ENCODE measurements at regions not wholly inside any gene's neighbourhood (a gene's known extent, or its start where the extent isn't known, plus 50 kb on each side); places are given as distances from the start of the nearest gene placed in this dataset.
"Not testable (repeated sequence)": the region's sequence is repeated elsewhere in the genome, so short reads cannot be mapped to it uniquely, and the experiment has no call there.

DNA sequence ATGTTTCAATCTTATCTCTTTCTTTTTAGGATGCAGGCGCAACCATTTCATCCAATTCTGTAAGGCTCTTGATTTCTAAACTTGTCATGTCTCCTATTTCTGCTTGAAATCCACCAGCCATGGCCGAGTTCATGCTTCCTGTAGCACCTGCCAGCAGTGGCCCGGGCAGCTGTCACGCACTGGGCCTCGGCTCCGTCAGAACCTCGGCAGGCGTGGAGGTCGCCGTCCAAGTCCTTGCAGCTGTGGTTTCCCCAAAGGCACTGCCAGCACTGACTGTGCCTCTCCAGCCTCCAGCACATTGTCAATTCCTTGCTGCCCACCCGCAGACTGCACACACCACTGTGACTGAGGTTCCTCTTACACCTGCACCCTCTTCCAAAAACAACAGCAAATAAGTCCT lies 188.7 kb upstream of the SALL3 start:
- DNase-seq = no peak

DNA sequence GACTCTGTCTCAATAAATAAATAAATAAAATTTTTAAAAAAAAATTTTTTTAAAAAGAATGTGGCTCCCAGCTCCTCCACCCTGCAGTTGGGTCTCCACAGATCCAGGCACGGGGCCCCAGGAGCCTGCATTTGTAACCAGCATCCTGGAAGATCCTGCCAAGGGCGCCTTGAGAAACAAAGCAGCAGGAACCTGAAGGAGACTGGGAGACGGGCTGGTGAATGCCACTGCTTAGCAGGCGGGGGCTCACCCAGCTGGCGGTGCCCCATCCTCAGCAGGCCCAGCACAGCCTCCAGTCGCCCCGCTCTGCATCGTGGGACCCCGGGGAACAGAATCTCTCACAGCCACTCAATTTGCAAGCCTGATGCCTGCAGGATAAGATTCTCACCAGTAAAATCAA lies 187.5 kb upstream of the SALL3 start:
- no peak for DNase-seq

DNA sequence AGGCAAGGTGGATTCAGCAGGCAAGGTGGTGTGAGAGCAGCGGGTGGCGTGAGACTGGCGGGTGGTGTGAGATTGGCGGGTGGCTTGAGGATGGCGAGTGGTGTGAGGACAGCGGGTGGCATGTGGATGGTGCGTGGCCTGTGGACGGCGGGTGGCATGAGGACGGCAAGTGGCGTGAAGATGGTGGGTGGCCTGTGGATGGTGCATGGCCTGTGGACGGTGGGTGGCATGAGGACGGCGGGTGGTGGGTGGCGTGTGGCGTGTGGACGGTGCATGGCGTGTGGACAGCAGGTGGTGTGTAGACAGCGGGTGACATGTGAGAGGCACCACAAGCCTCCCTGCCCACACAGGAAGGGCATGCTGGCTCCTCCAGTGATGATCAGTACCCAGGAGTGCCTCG lies 186.9 kb upstream of the SALL3 start:
- DNase-seq = no peak

DNA sequence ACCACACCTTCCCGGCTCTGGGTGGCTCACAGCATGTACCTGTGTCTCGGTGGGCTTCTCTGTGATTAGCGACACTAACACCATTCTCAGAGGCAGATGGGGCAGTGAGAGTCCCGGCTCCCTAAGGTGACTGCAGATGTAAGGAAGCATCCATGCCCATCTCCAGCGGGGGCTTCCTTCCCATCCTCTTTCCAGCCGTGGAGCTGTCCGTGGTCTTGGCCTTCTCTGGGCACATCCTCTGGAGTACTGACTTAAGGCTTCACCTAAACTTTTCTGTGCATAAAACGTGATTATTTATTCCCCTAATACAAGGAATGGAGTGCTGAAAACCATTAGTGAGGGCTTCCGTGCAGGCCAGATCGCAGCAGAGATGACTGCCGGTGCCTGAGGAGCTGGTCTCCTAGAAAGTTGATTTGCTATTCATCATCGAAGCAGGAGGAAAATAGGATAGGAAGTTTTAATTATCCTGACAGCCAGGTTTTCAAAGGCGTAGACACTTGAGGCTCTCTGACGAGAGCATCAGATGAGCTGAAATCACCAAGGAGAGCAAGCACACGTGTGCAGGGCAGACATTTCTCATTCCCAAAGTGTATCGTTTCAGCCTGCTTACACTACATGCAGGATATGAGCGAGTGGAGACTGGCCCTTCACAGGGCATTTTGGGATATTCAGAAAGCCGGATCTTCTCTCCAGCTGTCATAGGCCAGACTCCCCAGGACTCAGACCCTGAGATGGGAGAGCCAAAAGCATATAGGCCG lies 186.1 kb upstream of the SALL3 start:
- no peak for DNase-seq

DNA sequence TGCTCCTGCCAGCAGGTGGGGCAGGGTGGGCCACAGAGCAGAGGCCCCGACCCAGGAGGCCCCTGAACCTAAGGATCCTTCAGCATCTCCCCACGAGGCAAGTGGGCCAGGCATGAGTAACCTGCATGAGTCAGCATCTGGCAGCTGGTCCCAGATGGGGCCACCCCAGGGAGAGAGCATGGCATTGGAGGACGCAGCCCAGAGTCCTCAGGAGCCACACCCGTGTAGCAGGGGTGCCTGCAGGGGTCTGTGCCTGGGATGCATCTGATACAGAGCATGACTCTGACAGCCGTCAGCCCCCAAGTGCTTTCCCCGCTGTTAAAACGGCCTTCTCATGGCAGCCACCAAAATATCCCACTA lies 185.6 kb upstream of the SALL3 start:
- DNase-seq = no peak

DNA sequence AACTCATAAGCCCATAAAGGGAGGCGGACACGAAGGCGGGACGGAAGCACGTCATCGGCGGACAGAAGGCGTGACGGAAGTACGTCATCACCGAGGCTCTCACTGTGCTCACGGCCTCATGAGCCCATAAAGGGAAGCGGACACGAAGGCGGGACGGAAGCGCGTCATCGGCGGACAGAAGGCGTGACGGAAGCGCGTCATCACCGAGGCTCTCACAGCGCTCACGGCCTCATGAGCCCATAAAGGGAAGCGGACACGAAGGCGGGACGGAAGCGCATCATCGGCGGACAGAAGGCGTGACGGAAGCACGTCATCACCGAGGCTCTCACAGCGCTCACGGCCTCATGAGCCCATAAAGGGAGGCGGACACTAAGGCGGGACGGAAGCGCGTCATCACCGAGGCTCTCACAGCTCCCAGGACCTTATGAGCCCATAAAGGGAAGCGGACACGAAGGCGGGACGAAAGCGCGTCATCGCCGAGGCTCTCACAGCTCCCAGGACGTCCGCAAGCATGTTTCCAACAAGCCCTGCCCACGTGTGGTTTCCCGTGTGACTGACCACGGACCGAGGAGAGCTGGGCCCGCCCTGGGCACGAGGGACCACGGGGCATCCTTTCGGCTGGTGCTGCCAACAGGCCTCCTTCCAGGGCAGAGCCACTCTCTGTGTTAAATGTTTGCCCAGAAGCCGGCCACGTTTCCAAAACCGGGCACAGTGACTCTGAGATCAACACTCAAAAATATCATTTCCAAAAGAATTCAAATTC lies 182.7 kb upstream of the SALL3 start:
- no peak for DNase-seq

DNA sequence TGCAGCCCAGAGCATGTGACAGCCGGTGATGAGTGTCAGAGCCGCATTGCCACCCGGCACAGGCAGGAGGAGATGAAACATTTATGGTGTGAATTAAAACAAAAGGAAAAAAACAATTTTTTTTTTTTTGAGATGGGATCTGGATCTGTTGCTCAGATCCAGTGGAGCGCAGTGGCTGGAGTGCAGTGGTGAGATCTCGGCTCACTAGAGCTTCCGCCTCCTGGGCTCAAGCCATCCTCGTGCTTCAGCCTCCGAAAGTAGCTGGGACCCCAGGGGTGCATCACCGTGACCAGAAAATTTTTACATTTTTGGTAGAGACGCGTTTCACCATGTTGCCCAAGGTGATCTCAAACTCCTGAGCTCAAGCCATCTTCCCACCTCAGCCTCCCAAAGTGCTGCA lies 182.1 kb upstream of the SALL3 start:
- no peak for DNase-seq

DNA sequence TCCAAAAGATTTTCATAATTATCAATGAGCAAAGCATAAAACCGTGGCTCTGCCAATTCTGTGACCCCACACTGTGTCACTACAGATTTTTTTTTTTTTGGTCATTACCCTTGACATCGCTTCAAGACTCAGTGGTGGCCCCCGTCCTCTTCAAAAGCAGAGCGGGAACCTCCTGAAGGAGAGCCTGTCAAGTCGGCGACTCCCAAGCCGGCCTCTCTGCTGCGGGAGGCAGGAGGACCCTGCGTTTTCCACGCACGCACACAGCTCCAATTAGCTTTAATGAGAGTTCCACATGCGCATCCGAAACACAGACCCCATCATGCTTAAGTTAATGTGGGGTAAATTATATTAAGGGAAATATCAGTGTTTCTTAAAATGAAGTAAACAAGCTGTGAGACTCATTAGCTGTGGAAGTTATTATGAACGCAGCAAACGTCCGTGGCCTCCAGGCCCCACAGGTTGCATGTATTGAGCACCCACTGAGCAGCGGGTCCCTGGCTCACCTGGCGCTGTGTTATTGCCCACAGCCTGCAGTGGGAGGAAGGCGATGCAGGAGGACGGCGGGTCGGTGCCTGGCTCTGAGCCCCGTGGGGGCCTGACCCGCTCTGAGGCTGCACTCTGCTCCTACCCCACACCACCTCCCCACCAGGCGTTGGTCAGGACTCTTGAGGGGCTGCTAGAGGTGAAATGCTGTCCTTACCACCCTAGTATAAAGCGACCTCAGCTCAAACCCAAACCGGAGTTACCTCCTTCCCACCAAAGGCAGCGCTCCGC lies 181.0 kb upstream of the SALL3 start:
- no peak for DNase-seq

DNA sequence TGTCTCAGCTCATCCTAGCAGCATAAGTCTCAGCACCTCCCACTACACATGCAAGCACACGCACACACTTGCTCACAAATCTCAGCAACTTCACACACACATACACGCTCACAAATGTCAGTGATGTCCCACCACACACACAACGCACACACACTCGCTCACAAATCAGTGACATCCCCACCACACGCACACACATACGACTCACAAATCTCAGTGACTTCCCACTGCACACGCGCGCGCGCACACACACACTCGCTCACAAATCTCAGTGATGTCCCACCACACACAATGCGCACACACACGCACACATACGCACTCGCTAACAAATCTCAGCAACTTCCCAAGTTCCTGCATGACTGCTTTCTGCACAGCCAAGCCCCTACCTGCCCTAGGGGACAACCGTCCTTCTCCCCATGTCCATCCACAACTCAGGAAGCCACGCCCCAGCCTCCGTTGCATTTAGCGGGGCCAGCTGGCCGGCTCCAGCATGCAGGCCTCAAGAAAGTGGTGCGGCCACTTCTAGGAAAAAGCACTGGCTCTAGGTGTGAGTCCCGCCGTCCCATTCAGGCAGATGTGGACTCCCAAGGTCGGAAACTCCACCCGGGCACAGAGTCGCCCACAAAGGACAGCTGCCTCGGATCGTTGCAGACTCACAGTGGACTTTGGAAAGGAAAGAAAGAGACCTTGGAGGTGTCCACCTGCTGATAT lies 180.1 kb upstream of the SALL3 start:
- DNase-seq = no peak

DNA sequence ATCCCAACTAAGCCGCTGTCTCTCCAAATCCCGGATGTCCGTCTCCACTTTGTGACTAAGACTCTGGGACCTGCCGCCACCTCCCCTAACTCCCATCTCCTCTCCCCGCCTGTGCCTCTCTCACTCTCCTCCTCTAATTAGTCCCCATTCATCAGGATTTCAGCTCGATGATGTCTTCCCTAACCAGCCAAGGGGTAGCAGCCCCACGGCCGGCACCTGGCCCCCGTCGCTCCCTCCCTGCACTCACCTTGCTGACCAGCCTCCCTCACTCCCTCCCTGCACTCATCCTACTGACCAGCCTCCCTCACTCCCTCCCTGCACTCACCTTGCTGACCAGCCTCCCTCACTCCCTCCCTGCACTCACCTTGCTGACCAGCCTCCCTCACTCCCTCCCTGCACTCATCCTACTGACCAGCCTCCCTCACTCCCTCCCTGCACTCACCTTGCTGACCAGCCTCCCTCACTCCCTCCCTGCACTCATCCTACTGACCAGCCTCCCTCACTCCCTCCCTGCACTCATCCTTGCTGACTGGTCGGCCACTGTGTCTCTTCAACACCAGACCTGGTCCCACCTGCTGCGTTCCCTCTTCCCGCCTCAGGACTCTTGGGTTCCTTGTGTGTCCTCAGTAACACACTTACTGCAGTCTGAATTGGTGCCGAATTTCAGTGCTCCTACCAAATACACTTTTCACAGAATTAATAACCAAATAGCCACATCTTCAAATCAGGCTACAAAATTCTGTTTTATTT lies 179.3 kb upstream of the SALL3 start:
- not testable (repeated sequence) for DNase-seq

DNA sequence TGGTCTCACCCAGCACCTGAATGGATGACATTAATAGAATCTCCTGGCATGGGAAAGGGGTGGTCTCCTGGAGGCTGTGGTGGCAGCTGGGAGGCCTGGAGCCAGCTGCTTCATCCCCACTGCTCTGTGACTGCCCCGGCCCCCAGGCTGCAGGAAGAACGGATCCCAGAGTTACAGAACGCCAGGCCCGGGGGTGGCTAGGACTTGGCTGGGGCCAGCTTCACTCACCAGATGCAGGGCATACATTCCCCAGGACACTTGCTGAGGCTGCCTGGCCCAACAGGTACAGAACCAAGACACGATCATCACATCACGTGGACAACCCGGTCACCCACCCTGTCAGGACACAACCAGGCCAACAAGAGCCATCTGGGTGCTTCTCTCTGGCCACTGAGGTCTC lies 178.6 kb upstream of the SALL3 start:
- DNase-seq = no peak

DNA sequence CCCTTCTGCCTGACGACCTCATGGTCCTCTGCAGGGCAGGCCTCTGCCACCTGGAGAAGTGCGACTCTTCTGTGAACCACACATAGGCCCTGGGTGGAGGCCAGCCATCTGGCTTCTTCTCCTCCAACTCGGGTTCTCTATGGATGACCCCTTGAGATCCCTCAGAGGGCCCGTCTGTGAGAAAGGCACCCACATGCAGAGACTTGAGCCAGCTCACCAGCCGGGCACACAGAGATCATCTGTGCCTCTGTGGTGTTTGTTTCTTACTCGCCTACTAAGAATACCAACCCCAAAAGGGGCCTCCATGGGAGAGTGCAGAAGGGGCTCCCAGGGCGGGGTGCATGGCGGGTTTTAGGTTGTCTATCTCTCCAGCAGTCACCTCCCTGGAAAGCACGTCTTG lies 176.5 kb upstream of the SALL3 start:
- DNase-seq = no peak

DNA sequence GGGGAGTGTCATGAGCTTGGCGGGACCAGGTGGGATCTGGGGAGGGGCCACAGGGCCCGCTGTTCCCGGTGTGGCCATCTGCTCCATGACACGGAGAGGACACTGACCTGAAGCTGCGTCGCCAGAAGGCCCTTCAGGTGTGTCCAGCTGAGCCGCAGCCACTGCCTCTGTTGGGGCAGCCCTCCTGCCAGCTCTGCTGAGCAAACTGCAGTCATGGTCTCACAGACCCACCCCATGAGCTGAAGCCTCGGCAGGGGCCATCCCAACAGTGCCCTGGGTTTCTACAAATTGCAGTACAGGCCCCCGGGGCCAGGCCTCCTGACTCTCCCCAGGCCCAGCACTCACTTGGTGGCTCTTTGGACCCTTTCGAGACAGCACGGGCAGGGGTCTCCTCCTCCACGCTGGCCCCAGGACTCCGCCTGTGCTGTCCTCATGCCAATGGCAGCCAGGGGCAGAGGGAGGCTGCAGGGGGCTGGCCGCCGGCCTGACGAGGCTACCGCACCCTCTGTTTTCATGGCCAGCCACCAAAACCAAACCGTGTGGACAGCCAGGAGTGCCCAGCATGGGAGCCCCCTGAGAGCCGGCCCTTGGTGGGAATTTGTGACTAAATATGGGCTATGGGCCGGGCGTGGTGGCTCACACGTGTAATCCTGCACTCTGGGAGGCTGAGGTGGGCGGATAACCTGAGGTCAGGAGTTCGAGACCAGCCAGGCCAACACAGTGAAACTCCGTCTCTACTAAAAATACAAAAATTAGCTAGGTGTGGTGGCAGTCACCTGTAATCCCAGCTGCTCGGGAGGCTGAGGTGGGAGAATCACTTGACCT lies 175.2 kb upstream of the SALL3 start:
- DNase-seq = no peak

DNA sequence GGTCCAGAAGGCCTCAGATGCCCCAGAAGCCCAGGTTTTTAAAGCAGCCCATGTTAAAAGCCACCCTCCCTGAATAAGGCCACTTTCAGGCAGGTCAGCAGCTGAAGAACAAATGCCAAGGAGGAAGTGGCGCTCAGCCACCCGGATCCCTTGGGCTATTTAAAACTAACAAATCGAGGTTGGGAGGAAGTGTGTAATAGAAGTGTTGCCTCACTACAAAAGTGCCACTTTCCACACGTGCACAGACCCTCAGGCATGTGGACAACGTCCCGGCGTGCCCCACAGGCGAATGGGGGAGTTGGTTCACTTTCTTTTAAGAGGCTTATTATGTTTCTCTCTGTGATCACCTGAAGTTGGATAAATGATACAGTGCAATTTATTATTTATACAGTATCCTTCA lies 173.8 kb upstream of the SALL3 start:
- DNase-seq = no peak

DNA sequence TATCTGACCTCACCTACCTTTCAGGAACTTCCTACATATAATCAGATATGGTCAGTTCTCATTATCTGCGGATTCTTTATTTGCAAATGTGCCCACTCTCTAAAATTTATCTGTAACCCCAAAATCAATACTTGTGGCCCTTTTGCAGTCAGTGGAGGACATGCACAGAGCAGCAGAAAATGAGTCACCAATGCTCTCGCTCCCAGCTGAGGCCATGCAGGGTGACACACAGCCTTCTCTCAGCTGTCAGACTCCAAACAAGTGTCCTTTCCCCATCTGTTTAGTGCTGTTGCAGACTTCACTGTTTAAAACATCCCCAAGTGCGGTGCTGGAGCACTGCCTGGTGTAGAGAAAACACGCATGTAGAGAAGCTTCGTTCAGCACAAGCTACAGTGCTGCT lies 171.9 kb upstream of the SALL3 start:
- no peak for DNase-seq

DNA sequence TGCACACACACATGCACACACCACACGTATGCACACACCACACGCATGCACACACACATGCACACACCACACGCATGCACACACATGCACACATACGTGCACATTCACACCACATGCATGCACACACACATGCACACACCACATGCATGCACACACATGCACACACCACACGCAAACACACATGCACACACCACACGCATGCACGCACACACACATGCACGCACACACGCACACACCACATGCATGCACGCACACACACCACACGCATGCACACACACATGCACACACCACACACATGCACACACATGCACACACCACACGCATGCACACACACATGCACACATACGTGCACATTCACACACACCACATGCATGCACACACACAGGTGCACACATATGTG lies 169.8 kb upstream of the SALL3 start:
- DNase-seq = no peak

DNA sequence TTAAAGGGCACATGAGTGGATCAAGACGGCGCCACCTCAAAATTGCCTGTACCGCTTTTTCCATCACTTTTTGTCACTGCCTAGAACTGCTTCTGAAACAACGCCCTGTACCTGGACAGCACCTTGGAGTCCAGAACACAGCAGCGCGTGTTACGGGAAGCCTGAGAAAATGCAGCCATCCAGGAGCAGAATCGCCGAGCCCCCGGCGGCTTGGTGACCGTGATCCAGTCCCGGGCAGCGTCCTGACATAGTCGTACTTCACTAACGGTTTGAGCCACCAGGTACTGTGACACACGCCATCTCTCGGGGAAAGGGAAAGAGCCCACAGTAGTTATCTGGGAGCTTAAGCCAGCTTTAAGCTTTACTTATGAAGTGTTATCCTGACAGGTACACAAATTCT lies 168.9 kb upstream of the SALL3 start:
- no peak for DNase-seq

DNA sequence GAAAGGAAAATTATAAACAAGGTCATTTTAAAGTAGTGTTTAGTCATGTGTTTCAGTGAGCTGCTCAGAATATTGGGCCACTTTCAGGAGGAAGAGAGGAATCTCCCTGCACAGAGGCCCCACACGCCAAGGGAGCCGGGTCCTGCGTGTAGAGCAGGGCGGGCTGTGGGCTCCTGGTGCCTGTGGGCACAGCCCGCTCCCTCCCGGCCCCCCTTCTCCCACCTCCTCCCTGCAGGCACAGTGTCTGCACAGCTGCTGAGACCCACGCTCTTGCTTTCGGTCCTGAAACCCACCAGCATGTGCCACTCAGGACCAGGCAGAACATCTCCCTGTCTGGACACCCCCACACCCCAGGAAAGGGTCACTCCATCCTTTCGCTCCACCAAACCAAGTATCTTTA lies 167.6 kb upstream of the SALL3 start:
- DNase-seq = no peak

DNA sequence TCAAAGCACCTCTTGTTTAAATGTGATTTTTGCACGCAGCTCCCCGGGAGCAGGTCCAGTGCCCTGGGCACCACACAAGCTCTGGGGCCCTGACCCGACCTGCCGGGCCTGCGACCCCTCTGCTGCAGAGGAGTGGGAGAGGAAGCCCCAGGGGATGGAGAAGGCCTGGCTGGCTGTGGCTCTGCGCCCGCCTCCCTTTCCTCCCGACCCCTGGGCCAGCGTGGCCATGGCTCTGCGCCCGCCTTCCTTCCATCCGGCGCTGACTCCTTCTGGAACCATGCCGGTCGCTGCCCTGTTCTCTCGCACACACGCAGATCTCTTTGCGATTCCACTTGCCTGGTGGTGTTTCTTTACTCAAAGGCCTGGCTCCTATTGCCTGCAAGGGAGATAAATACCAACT lies 166.5 kb upstream of the SALL3 start:
- DNase-seq = no peak

DNA sequence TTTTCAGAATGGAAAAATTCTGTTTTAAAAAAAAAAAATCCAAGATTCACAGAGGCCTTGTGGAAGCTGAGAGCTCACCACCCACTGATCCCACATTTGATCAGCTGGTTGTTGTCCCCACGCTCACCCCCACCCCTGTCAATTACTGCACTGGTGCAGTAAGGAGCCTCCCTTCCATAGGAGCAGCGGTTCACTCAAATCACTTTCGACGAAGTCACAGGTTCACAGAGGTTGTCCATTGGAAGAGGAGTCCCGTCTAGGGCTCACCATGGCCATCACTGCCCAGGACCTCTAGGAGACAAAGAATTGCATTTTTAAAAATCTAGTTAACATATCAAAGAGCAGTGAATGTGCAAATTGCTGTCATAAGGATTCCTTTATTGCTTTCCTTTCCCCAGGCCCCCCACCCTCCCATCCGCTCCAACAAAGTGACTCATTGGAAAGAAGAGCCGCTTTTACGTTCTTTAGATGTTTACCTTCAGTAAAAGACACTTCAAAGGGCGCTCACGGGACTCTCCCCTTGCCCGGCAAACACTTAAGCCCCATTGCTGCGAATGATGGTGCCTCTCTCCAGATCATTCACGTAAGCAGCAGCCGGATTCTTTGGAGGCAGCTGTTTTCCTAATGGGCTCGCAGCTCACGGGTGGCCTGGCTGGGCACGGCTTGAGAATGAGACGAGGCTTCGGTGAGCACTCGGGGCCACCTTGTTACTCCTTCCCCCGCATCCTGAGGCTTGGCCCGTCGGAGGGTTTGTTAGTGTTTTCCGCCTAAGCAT lies 165.5 kb upstream of the SALL3 start:
- DNase-seq = no peak

DNA sequence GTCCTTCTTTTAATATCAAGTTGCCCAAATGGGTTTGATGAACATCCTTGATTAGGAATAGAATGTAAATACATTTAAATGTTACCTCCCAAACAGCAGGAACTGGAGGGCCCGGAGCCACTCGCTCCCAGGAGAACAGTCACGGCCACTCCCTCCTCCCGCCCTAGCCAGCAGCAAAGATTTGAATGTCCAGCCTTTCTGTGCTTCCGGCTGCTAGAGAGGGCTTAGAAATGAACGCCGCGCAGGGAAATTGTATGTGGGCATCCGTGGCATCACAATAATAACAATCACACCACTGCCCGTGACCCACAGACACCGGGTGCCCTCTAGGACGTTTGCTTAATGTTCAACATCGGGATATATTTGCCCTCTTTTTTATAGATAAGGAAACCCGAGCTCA lies 164.9 kb upstream of the SALL3 start:
- DNase-seq = no peak

Measured in stimulated activated CD4-positive, alpha-beta T cell treated with anti-CD3 and anti-CD28 coated beads, Interleukin-4, amount 100 ng/mL, for 1 hour (primary cell).